RCC 7860 (cell line): ENCODE measurements at regions not wholly inside any gene's neighbourhood (a gene's known extent, or its start where the extent isn't known, plus 50 kb on each side); places are given as distances from the start of the nearest gene placed in this dataset.

Source experiments
- DNase-seq: peaks from one replicate; pipeline ENCODE4 v3.0.0-alpha.2; 2015; ENCODE audit warnings: low spot score
- FAIRE-seq: peaks from 2 replicates; lab custom pipeline; 2012; peaks lifted over from hg19 to GRCh38; lab: Jason Lieb, UNC

DNA sequence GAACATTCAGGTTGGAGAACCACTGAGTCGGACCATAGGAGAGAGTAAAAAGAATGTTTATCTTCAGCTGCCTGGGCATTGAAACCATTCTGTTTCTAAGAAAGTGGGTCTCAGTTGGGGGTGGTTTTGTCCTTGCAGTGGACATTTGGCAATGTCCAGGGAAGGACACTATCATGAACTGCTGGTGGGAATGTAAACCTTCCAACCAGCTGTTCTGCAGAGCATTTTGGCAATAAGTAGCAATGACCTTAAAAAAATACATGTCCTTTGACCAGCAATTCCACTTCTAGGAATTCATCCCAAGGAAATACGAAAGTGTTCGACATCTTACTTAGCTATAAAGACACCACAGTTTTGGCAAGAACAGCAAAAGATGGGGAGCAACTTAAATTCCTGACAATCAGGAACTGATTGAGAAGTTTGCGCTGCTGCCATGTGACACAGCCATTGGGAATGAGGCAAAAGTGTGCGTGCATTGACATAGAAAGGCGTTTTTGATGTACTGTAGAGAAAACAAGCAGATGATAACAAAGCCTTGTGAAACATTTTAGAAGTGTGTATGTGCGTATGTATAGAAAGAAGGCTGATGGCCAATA is 82.9 kb upstream of the MAP1LC3B2 start:
- FAIRE-seq (no peak), DNase-seq (no peak)

DNA sequence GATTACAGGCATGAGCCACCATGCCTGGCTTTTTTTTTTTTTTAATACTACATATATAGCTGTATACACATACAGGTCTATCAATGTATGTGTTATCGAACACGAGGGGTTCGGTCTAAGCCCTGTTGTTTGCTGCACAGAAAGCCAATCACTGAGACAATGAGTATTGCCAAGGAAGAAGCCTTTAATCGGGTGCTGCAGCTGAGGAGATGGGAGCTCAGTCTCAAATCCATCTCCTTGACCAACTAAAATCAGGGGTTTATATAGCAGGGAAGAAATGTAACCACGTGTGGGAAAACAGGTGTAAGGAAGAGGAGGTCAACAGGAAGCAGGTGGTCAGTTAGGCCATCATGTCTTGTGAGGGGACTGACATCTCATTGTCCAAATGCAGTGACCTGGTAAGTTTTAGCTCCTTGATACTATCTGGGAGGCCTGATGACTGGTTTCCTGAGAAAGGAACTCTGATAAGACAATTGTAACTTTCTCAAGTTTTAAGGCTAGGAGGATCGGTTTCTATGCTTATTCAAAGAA is 80.9 kb upstream of the MAP1LC3B2 start:
- FAIRE-seq, result no peak
- DNase-seq, result no peak

DNA sequence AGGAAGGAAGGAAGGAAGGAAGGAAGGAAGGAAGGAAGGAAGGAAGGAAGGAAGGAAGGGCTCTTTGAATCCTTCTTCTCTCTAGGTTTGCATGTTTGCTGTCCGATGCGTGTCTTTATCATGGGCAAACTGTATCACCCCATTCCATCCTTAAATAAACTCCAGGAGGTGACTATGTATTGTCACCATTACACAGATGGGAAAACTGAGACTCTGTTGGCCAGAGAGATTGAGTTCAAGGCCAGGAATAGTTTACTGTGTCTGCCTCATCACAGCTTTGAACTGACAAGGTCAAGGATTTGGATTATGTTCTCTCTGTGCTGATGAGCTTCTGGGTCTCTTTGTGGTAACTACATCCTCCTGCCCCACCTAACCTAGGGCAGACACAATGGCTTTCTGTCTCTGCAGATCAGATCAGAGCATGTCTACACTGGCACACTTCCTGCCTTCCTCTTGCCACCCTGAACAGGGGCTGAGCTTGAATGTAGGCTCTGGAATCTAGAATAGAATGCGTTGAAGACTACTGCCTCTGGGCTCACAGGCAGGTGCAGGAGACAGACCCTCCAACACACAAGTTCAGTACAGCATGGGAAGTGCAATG is 78.9 kb upstream of the MAP1LC3B2 start:
- no peak for FAIRE-seq
- no peak for DNase-seq

DNA sequence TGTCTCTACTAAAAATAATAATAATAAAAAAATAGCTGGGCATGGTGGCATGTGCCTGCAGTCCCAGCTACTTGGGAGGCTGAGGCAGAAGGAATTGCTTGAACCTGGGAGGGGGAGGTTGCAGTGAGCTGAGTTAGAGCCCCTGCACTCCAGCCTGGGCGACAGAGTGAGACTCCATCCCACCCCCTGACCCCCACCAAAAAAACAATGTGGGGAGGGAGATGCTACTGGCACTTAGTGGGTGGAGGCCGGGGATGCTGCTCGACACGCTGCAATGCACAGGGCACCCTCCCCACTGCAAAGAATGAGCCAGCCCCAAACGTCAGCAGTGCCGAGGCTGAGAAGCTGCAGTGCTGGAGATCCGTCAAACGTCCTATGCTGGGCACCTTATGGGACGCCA is 77.5 kb upstream of the MAP1LC3B2 start:
- no peak for FAIRE-seq

DNA sequence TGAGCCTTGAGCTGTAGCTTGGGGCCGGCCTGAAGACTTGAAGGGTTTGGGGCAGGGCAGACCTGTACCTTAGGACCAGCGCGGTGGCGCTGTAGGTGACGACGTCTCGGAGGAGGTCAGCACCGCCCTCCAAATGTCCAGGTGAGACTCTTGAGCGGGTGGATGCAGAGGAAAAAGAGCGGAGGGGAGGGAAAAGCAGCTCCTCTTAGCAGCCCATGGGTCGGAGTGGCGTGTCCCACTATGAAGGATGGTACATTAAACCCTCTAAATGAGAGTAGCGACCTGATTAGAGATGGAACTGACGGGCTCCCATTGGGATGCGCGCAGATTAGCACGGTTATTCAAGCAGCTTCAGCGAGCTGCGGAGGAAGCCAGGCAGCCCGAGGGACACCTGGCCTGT is 77.0 kb upstream of the MAP1LC3B2 start:
- no peak for DNase-seq
- FAIRE-seq, result no peak

More for the DNA sequence above, 77.5 kb upstream of the MAP1LC3B2 start:
- DNase-seq, result no peak

DNA sequence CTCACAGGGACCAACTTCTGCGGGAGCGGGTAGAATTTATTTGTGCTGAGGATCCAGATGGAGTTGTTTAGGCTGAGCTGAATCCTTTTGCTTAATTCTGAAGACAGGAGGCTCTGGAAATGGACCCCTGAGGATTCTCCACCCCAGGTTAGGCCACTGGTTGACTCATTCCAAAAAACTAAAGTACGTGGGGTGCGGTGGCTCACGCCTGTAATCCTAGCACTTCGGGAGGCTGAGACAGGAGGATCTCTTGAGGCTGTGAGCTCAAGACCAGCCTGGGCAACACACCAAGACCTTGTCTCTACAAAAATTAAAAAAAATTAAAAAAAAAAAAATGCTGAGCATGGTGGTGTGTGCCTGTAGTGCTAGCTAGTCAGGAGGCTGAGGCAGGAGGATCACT is 76.3 kb upstream of the MAP1LC3B2 start:
- DNase-seq, result no peak
- FAIRE-seq, result no peak

DNA sequence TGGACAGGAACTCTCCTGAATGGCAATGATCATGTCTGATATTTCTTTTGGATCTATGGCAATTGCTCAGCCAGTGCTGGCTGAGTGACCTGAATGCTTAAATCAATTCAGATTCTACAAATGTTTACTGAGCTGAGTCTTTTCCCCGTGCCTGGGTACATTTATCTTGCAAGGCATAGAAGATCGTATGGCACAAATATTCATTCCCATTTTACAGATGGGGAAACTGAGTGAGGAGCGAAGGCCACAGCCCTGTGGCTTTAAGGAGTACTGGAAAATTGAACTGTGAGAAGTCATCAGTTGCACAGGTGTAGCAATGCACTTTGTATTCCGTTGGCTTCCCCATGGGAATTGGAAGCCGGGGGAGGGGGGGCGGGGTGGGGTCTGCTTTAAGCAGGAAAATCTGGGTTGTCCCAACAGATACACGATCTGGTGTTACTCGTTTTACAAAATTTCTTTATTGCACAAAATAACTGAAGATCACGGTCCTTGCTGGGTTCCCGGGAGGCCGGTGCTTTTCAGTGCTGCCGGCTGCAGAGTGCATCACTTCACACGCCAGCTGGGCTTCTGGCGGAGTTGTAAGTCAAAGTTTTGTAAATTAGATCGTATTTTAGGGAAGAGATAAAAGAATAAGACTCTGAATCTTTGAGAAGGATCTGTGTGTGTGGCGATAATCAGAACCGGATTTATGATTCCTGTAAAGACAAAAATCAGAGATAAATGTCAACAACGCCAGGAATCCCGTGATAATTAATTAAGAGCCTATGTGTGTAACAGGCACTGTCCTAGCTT is 75.0 kb upstream of the MAP1LC3B2 start:
- DNase-seq (no peak), FAIRE-seq (no peak)

DNA sequence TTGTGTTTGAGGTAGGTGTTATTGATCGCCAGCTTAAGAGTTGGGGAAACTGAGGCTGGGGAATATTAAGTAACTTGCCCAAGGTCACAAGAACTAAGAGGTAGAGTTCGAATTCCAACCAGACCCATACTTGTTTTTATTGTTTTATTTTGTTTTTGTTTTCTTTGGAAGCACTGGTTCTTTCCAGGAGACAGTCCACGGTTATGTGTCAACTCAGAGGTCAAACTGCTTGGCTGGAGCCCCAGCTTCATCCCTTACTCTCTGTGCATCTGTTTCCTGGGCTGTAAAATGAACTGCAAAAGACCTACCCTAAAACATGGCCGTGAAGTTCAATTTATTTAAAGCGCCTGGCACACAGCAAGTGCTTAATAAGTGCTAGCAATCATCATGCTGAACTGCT is 74.4 kb upstream of the MAP1LC3B2 start:
- DNase-seq (no peak), FAIRE-seq (no peak)

DNA sequence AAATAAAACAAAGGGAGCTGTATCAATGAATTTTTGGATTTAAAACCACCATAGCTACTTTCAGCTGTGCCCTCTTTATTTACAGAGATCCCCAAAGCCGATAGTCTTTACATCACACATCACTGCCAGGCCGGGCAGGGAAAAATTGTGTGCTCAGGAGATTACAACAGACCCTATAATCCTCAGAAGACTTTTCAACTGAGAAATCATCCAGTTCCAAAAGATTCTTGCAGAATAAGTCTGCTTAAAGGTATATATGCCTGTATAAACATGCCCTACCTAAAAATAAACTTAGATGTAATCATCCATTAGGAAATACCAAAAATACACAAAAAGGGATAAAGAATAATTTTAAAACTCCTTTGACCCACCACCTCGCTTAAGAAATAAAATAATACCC is 70.1 kb upstream of the MAP1LC3B2 start:
- FAIRE-seq (no peak), DNase-seq (no peak)

DNA sequence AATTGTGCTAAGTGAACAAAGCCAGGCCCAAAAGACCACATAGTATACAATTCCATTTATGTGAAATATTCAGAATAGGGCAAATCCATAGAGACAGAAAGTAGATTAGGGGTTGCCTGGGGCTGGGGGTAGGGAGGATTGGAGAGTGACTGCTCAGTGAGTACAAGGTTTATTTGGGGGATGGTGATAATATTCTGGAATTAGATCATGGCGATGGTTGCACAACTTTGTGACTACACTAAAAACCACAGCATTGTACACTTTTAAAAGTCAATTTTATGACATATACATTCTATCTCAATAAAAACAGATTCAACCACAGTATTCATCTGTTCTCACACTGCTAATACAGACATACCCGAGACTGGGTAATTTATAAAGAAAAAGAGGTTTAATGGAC is 68.7 kb upstream of the MAP1LC3B2 start:
- DNase-seq (no peak), FAIRE-seq (no peak)

DNA sequence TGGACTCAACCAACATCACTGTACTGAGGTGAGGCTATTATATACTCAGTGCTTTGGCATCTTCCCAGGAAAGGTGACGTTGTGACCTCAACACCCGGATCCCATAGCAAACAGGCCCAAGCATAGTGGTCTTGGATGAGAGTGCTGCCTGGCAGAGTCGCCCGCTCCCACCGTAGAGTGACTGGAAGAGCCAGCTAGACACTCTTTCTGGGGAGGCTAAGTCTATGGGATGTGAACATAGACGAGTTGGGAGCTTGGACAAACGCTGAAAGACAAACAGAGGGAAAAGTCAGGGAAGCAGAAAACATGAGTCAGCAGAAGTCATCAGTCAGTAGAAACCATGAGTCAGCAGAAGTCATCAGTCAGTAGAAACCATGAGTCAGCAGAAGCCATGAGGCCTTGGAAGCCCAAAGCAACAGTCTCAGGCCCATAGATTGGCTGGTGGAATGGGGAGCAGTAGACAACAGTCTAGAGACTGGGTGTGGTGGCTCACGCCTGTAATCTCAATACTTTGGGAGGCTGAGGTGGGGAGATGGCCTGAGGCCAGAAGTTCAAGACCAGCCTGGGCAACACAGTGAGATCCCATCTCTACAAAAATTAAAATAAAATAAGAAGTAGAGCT is 66.4 kb upstream of the MAP1LC3B2 start:
- no peak for FAIRE-seq
- peak; percentile 83 for DNase-seq

DNA sequence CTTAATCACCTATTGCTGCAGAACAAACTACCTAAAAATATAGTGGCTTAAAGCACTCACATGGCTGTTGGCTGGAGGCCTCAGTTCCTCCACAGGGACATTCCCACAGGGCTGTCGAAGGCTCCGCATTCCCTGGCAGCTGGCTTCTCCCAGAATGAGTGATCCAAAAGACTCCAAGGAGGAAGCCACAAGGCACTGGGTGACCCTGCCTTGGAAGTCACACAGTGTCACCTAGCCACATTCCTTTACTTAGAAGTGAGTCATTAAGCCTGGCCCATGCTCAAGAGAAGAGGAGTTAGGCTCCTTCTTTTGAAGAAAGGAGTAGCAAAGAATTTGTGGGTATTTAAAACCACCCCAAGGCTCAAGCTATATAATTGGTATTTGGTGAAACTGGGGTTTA is 63.9 kb upstream of the MAP1LC3B2 start:
- FAIRE-seq, result peak; percentile 88
- peak; percentile 90 for DNase-seq

DNA sequence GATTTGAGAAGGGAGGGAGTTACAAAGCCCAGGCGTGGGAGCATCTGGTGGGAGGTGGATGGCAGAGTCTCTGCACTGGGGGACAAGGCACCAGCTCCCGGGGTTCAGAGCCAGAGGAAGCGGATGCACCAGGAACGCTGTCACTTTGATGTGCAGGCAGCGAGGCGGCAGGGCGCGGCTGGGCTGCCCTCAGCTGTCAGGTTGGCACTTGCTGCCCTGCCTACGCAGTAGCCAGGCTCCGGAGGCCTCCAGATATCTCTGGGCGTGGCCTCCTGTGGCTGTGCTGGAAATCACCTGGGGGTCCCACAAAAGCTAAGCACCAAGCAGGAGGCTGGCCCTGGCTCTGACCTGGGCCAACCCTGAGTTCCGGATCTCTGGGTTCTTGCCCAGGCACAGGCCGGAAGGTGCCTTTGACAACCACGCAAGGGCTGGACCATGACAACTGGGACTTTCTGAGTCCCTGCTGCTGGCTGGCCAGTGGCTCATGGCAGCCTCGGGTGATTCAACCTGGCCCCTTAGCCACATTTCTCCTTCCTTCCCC is 62.1 kb upstream of the MAP1LC3B2 start:
- FAIRE-seq (no peak), DNase-seq (no peak)

DNA sequence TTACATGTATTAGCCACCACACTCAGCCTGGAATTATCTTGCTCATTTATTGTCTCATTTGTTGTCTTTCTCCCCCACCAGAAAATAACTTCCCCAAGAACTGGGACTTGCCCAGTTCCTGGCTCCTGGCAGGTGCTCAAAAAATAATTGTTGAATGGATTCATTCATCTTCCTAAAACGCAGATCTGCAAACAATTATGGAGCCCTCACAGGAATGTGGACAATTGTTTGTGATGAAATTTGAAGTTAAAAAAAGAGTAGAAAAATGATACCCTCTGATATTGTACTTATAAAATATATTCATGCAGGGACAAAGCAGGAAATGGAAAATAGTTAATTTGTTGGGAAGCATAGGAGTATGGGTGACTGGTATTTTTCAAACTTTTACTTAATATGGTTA is 60.7 kb upstream of the MAP1LC3B2 start:
- DNase-seq (no peak), FAIRE-seq (no peak)

DNA sequence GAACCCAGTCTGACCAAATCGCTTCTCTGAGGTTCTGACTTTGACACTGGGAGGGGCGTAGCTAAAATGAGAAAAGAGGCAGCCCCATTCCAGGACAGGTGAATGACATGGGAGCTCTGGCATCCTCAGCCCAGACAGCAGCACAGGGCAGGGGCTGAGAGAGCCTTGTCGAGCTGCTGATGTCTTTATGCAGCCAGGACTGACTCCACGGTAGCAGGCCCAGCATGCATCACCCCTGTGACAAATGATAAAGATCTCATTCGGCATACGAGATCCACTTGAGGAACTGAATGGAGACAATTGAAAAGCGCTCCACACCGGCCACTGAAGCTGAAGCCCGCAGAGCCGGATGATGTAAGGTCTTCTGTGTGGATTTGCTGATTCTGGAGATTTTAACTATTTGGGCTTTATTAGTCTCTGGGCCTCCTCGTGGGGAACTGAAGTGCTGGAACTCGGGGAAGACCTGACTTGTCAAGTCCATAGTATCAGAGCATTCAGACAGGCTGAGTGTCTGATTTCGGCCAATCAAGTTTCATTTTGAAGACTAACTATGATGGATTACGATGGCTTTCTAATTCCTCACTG is 56.9 kb upstream of the MAP1LC3B2 start:
- DNase-seq, result no peak
- no peak for FAIRE-seq

DNA sequence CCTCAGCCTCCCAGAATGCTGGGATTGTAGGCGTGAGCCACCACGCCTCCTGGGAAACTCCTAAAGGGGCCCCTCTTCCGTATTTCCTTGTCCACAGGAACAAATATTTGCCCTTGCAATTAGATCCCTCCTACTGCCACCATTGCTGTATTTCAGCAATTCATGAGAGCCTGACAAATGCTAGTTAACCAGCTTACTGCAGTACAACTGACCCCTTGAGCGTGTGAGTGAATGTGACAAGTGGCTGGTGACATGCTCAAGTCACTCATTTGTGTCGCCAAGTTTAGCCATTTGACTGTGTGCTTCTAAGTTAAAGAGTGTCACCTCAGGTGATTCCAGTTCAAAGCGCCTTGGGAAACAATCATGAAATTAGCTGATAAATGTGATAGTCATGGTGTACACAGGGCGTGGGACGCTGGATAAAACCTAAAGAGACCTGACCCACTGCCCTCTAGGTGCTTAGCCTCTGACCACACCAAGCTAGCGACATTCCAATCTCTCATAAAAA is 56.1 kb upstream of the MAP1LC3B2 start:
- no peak for FAIRE-seq
- no peak for DNase-seq

DNA sequence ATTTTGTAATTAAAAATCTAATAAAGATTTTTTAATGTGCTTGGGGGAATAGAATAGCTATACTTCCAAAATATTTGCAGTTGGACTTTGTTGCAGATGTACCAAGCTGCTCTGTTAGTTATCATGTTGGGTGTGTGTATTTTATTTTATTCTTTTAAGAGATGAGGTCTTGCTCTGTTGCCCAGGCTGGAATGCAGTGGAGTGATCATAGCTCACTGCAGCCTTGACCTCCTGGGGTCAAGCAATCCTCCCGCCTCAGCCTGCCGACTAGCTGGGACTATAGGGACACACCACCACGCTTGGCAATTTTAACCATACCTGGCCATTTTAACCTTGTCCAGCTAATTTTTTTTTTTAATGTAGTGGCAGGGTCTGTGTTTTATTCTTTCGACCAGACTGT is 54.7 kb upstream of the MAP1LC3B2 start:
- DNase-seq (no peak), FAIRE-seq (no peak)

DNA sequence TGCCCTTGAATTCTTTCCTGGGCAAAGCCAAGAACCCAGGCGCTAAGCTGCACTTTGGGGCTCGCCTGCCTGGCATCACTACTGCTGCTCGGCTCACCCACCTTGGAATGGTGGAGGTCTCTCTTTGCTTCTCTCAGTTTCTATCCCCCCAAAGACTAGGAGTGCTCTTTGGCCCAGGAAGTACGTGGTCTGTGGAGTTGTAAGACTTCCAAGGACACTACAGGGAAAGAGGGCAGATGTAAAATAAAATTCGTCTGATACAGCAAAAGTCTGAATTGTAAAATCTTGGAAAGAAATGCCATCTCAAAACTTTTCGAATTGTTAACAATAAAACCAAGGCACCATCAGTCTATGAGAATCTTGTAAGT is 52.5 kb upstream of the MAP1LC3B2 start:
- FAIRE-seq, result no peak

DNA sequence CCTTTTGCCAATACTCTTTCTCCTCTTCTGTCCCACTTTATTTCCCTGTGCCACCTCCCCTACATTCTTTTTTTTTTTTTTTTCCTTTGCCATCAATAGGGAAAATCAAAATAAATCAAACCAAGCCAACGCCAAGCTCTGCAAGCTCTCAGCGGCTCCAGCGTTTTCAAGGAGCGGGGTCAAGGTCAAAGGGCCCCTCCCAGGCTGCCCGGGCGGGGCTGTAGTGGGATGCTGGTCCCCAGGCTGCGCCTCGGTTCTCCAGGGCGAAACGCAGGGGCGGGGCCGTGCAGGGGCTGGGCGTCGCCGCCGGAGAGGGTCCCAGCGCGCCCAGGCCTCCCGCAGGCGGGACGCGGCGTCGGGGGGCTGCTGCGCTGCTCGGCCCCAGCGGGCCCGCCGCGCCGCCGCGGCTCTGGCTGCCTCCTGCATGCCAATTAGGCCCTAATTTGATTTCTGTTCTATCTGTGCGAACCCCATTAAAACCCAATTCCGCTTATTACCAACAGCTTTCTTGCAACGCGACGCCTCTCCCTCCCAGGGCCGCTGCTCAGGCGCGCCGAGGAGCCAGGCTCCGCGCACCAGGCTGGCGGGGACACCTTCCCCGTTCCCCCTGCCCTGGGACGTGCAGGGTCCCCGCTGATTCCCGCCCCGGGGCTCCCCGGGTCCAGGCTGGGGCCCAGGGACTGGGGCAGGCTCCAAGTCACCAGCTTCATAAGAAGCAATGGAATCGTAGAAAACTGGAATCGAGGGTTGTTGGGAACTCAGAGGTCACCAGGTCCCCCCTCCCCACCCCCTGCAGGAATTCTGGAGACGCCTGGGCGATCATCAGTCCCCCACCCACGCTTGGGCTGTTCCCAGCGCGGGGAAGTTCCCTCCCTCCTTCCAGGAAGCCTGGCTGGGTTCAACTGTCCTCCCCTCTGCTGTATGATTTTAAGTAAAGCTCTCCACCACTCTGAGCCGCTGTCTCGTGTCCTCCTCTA is 50.7 kb upstream of the MAP1LC3B2 start:
- DNase-seq (no peak), FAIRE-seq (no peak)

More for the DNA sequence above, 52.5 kb upstream of the MAP1LC3B2 start:
- DNase-seq, result no peak
